Naive thymus-derived CD4-positive, alpha-beta T cell (primary cell): ENCODE measurements at regions not wholly inside any gene's neighbourhood (a gene's known extent, or its start where the extent isn't known, plus 50 kb on each side); places are given as distances from the start of the nearest gene placed in this dataset.

ENCODE experiments used
- ATAC-seq: fragments of 150-1000 bp; cut with Tn5 transposase; 2 replicates; pipeline ENCODE4 v1.10.0; 2021; ENCODE audit warnings: mild to moderate bottlenecking, moderate library complexity
- CTCF ChIA-PET: fragments of 350-600 bp; sonication (Branson Sonifier 250); formaldehyde crosslinking; loops from one replicate; lab custom pipeline; 2021; ENCODE audit warnings: antibody characterized with exemption; lab: Charles Lee
- POLR2A ChIA-PET: fragments of 350-600 bp; sonication (Branson Sonifier 250); formaldehyde crosslinking; loops from one replicate; lab custom pipeline; 2021; ENCODE audit warnings: antibody characterized with exemption, inconsistent platforms; lab: Charles Lee
- DNase-seq, 9 donors: peaks; one replicate each; pipeline versions ENCODE4 v3.0.0 to v3.0.0-alpha.2; 2020 to 2022; ENCODE audit warnings: mixed read lengths in 1 of 9
- H3K27ac ChIP-seq: one replicate; pipeline ENCODE4 v1.7.0; 2013; ENCODE audit warnings: mild to moderate bottlenecking, low read depth, low read length, moderate library complexity
- H3K27me3 ChIP-seq, 2 donors: one replicate each; pipeline ENCODE4 v1.7.0; 2013; ENCODE audit warnings: low read length in 2 of 2, mild to moderate bottlenecking in 2 of 2, moderate library complexity in 2 of 2; ENCODE audit not compliant: control insufficient read depth in 2 of 2, insufficient read depth in 2 of 2
- H3K36me3 ChIP-seq, 3 experiments: 1 replicate in 2 of 3; 2 replicates in 1 of 3; pipeline ENCODE4 v1.7.0; 2013; ENCODE audit warnings: low read length in 3 of 3, mild to moderate bottlenecking in 3 of 3, moderate library complexity in 1 of 3; ENCODE audit not compliant: insufficient read depth in 3 of 3, control insufficient read depth in 2 of 3
- H3K4me1 ChIP-seq, 2 donors: one replicate each; pipeline ENCODE4 v1.7.0; 2013; ENCODE audit warnings: low read length in 2 of 2, mild to moderate bottlenecking in 2 of 2, moderate library complexity in 1 of 2; ENCODE audit not compliant: control insufficient read depth in 2 of 2, insufficient read depth in 2 of 2
- H3K4me3 ChIP-seq: 2 replicates; pipeline ENCODE4 v1.7.0; 2013; ENCODE audit warnings: mild to moderate bottlenecking, low read length
- H3K9me3 ChIP-seq, 3 experiments: 1 replicate in 2 of 3; 2 replicates in 1 of 3; pipeline ENCODE4 v1.7.0; 2013; ENCODE audit warnings: low read length in 3 of 3; ENCODE audit not compliant: control insufficient read depth in 2 of 3
- H3K27ac Mint-ChIP-seq, 9 donors: one replicate each; pipeline ENCODE4 v1.8.0; 2020 to 2022; ENCODE audit warnings: mixed read lengths in 9 of 9, mild to moderate bottlenecking in 8 of 9, moderate library complexity in 5 of 9, inconsistent platforms in 2 of 9
- H3K27me3 Mint-ChIP-seq, 5 donors: one replicate each; pipeline ENCODE4 v1.8.0; 2021 to 2022; ENCODE audit warnings: mixed read lengths in 5 of 5, mild to moderate bottlenecking in 1 of 5
- H3K36me3 Mint-ChIP-seq, 5 donors: one replicate each; pipeline ENCODE4 v1.8.0; 2020 to 2022; ENCODE audit warnings: mixed read lengths in 5 of 5, mild to moderate bottlenecking in 3 of 5, inconsistent platforms in 1 of 5
- H3K4me1 Mint-ChIP-seq, 7 donors: one replicate each; pipeline ENCODE4 v1.8.0; 2020 to 2022; ENCODE audit warnings: mixed read lengths in 7 of 7, mild to moderate bottlenecking in 3 of 7, inconsistent platforms in 1 of 7
- H3K4me3 Mint-ChIP-seq, 10 donors: one replicate each; pipeline ENCODE4 v1.8.0; 2020 to 2022; ENCODE audit warnings: mild to moderate bottlenecking in 10 of 10, mixed read lengths in 10 of 10, moderate library complexity in 6 of 10, inconsistent platforms in 2 of 10
- H3K9me3 Mint-ChIP-seq, 11 donors: one replicate each; pipeline ENCODE4 v1.8.0; 2020 to 2022; ENCODE audit warnings: mixed read lengths in 11 of 11, mild to moderate bottlenecking in 4 of 11, inconsistent platforms in 1 of 11, moderate library complexity in 1 of 11
- intact Hi-C, 2 donors: fragments of 100-400 bp; cut with micrococcal nuclease; formaldehyde crosslinking; loops; one replicate each; pipeline ENCODE4 v1.15.1; 2023

- Histone ChIP-seq H3K27ac (no peak overlapping the region), H3K4me1 (no peaks in the 10 kb centered on the region), H3K9me3 (no peaks in the 10 kb centered on the region), H3K36me3 (no peaks in the 10 kb centered on the region), H3K4me3 (no peak overlapping the region), H3K27me3 (no peaks in the 10 kb centered on the region)
- no peaks in the 10 kb centered on the region for H3K4me1 Mint-ChIP-seq
- DNase-seq (no peak), ATAC-seq (no peak)
- no peaks in the 10 kb centered on the region for H3K27me3 Mint-ChIP-seq
- ChIA-PET POLR2A (no interaction called here), CTCF (no interaction called here)
- H3K27ac Mint-ChIP-seq, result no peak overlapping the region
- H3K4me3 Mint-ChIP-seq, result no peak overlapping the region
- H3K36me3 Mint-ChIP-seq, result no peaks in the 10 kb centered on the region
- H3K9me3 Mint-ChIP-seq, result peaks cover 0 to 14% (median 3%) of the 10 kb centered on the region in 11 donors
- intact Hi-C loops, result no loop called here
Observed at GRCh38 chr2:142223309-142223708, 92.5 kb upstream of the LRP1B start.

- no peak overlapping the region for H3K4me3 Mint-ChIP-seq
- ChIA-PET POLR2A (no interaction called here), CTCF (no interaction called here)
- H3K4me1 ChIP-seq, result no peaks in the 10 kb centered on the region
- no peaks in the 10 kb centered on the region for H3K36me3 ChIP-seq
- H3K4me1 Mint-ChIP-seq, result no peaks in the 10 kb centered on the region
- no peak for ATAC-seq
- peaks cover 0 to 14% (median 3%) of the 10 kb centered on the region in 11 donors for H3K9me3 Mint-ChIP-seq
- no peaks in the 10 kb centered on the region for H3K36me3 Mint-ChIP-seq
- no peak overlapping the region for H3K27ac Mint-ChIP-seq
- intact Hi-C loops, result no loop called here
- no peaks in the 10 kb centered on the region for H3K27me3 Mint-ChIP-seq
- DNase-seq, result no peak
- H3K9me3 ChIP-seq, result no peaks in the 10 kb centered on the region
- no peak overlapping the region for H3K27ac ChIP-seq
- H3K4me3 ChIP-seq, result no peak overlapping the region
- H3K27me3 ChIP-seq, result no peaks in the 10 kb centered on the region
Observed at GRCh38 chr2:142222715-142223114, 91.9 kb upstream of the LRP1B start.

- Mint-ChIP-seq H3K27me3 (no peaks in the 10 kb centered on the region), H3K9me3 (peaks cover 0 to 25% (median 4%) of the 10 kb centered on the region in 11 donors), H3K36me3 (no peaks in the 10 kb centered on the region), H3K27ac (no peak overlapping the region), H3K4me3 (no peak overlapping the region), H3K4me1 (no peaks in the 10 kb centered on the region)
- no peak for ATAC-seq
- Histone ChIP-seq H3K27ac (no peak overlapping the region), H3K4me3 (no peak overlapping the region), H3K4me1 (no peaks in the 10 kb centered on the region), H3K9me3 (no peaks in the 10 kb centered on the region), H3K36me3 (no peaks in the 10 kb centered on the region), H3K27me3 (no peaks in the 10 kb centered on the region)
- ChIA-PET POLR2A (no interaction called here), CTCF (no interaction called here)
- intact Hi-C loops, result no loop called here
- no peak for DNase-seq
Observed at GRCh38 chr2:142220901-142221300, 90.1 kb upstream of the LRP1B start.

- Mint-ChIP-seq H3K27ac (no peak overlapping the region), H3K36me3 (no peaks in the 10 kb centered on the region), H3K9me3 (peaks cover 0 to 27% (median 4%) of the 10 kb centered on the region in 11 donors), H3K4me1 (no peaks in the 10 kb centered on the region), H3K27me3 (no peaks in the 10 kb centered on the region), H3K4me3 (no peak overlapping the region)
- Histone ChIP-seq H3K4me1 (no peaks in the 10 kb centered on the region), H3K36me3 (no peaks in the 10 kb centered on the region), H3K27ac (no peak overlapping the region), H3K9me3 (no peaks in the 10 kb centered on the region), H3K27me3 (no peaks in the 10 kb centered on the region), H3K4me3 (no peak overlapping the region)
- ATAC-seq, result no peak
- DNase-seq, result no peak
- intact Hi-C loops, result no loop called here
- ChIA-PET POLR2A (no interaction called here), CTCF (interaction anchor here (0.6 kb wide), 1 partner anchor 14 kb away, joined by 3 read pairs; no protein-coding TSS in a partner anchor)
Observed at GRCh38 chr2:142220239-142220638, 89.4 kb upstream of the LRP1B start.

GRCh38 chr2:142218471-142218870 is 87.7 kb upstream of the LRP1B start:
- no peak overlapping the region for H3K27ac Mint-ChIP-seq
- CTCF ChIA-PET, result no interaction called here
- no peaks in the 10 kb centered on the region for H3K27me3 Mint-ChIP-seq
- H3K4me1 ChIP-seq, result no peaks in the 10 kb centered on the region
- POLR2A ChIA-PET, result no interaction called here
- H3K4me3 ChIP-seq, result no peak overlapping the region
- no peaks in the 10 kb centered on the region for H3K27me3 ChIP-seq
- H3K36me3 ChIP-seq, result no peaks in the 10 kb centered on the region
- ATAC-seq (no peak), DNase-seq (no peak)
- no peaks in the 10 kb centered on the region for H3K36me3 Mint-ChIP-seq
- intact Hi-C loops, result no loop called here
- H3K27ac ChIP-seq, result no peak overlapping the region
- H3K4me1 Mint-ChIP-seq, result no peaks in the 10 kb centered on the region
- no peaks in the 10 kb centered on the region for H3K9me3 ChIP-seq
- peaks cover 0 to 38% (median 4%) of the 10 kb centered on the region in 11 donors for H3K9me3 Mint-ChIP-seq
- H3K4me3 Mint-ChIP-seq, result no peak overlapping the region

- ChIA-PET CTCF (no interaction called here), POLR2A (no interaction called here)
- no peak overlapping the region for H3K4me3 Mint-ChIP-seq
- no peak for DNase-seq
- H3K27ac Mint-ChIP-seq, result no peak overlapping the region
- no peaks in the 10 kb centered on the region for H3K4me1 ChIP-seq
- no peaks in the 10 kb centered on the region for H3K27me3 Mint-ChIP-seq
- H3K27me3 ChIP-seq, result no peaks in the 10 kb centered on the region
- H3K9me3 ChIP-seq, result no peaks in the 10 kb centered on the region
- peaks cover 0 to 34% (median 4%) of the 10 kb centered on the region in 11 donors for H3K9me3 Mint-ChIP-seq
- H3K4me1 Mint-ChIP-seq, result no peaks in the 10 kb centered on the region
- ATAC-seq, result no peak
- H3K36me3 Mint-ChIP-seq, result no peaks in the 10 kb centered on the region
- no peak overlapping the region for H3K27ac ChIP-seq
- no peak overlapping the region for H3K4me3 ChIP-seq
- intact Hi-C loops, result no loop called here
- H3K36me3 ChIP-seq, result no peaks in the 10 kb centered on the region
Observed at GRCh38 chr2:142217804-142218203, 87.0 kb upstream of the LRP1B start.

- ATAC-seq (no peak), DNase-seq (no peak)
- Mint-ChIP-seq H3K9me3 (peaks cover 0 to 20% (median 6%) of the 10 kb centered on the region in 11 donors), H3K27me3 (no peaks in the 10 kb centered on the region), H3K4me3 (no peak overlapping the region), H3K4me1 (no peaks in the 10 kb centered on the region), H3K36me3 (no peaks in the 10 kb centered on the region), H3K27ac (no peak overlapping the region)
- Histone ChIP-seq H3K27ac (no peak overlapping the region), H3K9me3 (no peaks in the 10 kb centered on the region), H3K4me3 (no peak overlapping the region), H3K4me1 (no peaks in the 10 kb centered on the region), H3K27me3 (no peaks in the 10 kb centered on the region), H3K36me3 (no peaks in the 10 kb centered on the region)
- ChIA-PET CTCF (no interaction called here), POLR2A (no interaction called here)
- intact Hi-C loops, result no loop called here
Observed at GRCh38 chr2:142200062-142200461, 69.2 kb upstream of the LRP1B start.
